ENCODE measurements at regions not wholly inside any gene's neighbourhood (a gene's known extent, or its start where the extent isn't known, plus 50 kb on each side); places are given as distances from the start of the nearest gene placed in this dataset.

GRCh38 chr13:44312131-44312530 is 61.5 kb upstream of the SERP2 start:
- TF ChIP-seq ZNF24 (tag by site-specific recombination; IDR thresholded peaks at IDR 0.05) (no peak), SP7 (tag by site-specific recombination; IDR thresholded peaks at IDR 0.05) (no peak), REST (tag by site-specific recombination; IDR thresholded peaks at IDR 0.05) (no peak), ZNF639 (tag by site-specific recombination; IDR thresholded peaks at IDR 0.05) (no peak), ZNF558 (tag by site-specific recombination; IDR thresholded peaks at IDR 0.05) (no peak), ZNF211 (tag by site-specific recombination; IDR thresholded peaks at IDR 0.05; ENCODE audit: low read depth) (no peak), FEZF1 (tag by site-specific recombination; IDR thresholded peaks at IDR 0.05) (no peak)
